SK-N-SH (cell line): ENCODE measurements at regions not wholly inside any gene's neighbourhood (a gene's known extent, or its start where the extent isn't known, plus 50 kb on each side); places are given as distances from the start of the nearest gene placed in this dataset.
A peak's percentile ranks its signal among the peaks of the same experiment; 100 is the strongest.

Experiments used
- CTCF ChIA-PET: fragments of 300-600, 350-600 bp; formaldehyde crosslinking; extraction: SDS; loops from one replicate; lab custom pipeline; 2021; lab: Yijun Ruan, JAX
- POLR2A ChIA-PET: fragments of 350-600 bp; sonication (Branson Sonifier 250); formaldehyde crosslinking; extraction: SDS; loops from one replicate; lab custom pipeline; 2020; ENCODE audit warnings: antibody characterized with exemption, inconsistent platforms; lab: Yijun Ruan, JAX
- DNase-seq: peaks from one replicate; pipeline ENCODE4 v3.0.0; 2012
- H2AFZ ChIP-seq: fragments of 200-600 bp; sonication (generic); 2 replicates; pipeline ENCODE4 v1.8.1; 2016; ENCODE audit warnings: antibody characterized with exemption, mild to moderate bottlenecking, low read depth
- H3F3A ChIP-seq: fragments of 200-600 bp; sonication (generic); replicated peaks from 2 replicates; pipeline ENCODE3; 2016; ENCODE audit warnings: antibody characterized with exemption, mild to moderate bottlenecking; ENCODE audit not compliant: insufficient read depth
- H3K27ac ChIP-seq, 2 experiments: fragments of 200-500 bp in 1 of 2; fragments of 200-600 bp in 1 of 2; sonication (Bioruptor generic) in 1 of 2; sonication (generic), shearing (Covaris generic) in 1 of 2; 2 replicates each; pipeline versions ENCODE4 v1.5.1 to v1.6.1; 2014 to 2016; ENCODE audit warnings: low read depth in 2 of 2, inconsistent platforms in 1 of 2, low read length in 1 of 2, mild to moderate bottlenecking in 1 of 2, mixed read lengths in 1 of 2
- H3K27me3 ChIP-seq: fragments of 200-600 bp; sonication (generic), shearing (Covaris generic); 2 replicates; pipeline ENCODE4 v1.6.1; 2016; ENCODE audit warnings: mixed run types; ENCODE audit not compliant: insufficient read depth
- H3K36me3 ChIP-seq, 2 experiments: fragments of 200-500 bp in 1 of 2; fragments of 200-600 bp in 1 of 2; sonication (Bioruptor generic) in 1 of 2; sonication (generic) in 1 of 2; replicated peaks in 1 of 2; 2 replicates each; pipeline versions ENCODE3 to v1.5.1; 2014 to 2016; ENCODE audit warnings: low read length in 1 of 2, mild to moderate bottlenecking in 1 of 2; ENCODE audit not compliant: insufficient read depth in 2 of 2, control insufficient read depth in 1 of 2
- H3K4me1 ChIP-seq, 2 experiments: fragments of 200-500 bp in 1 of 2; fragments of 200-600 bp in 1 of 2; sonication (Bioruptor generic) in 1 of 2; sonication (generic), shearing (Covaris generic) in 1 of 2; 2 replicates each; pipeline versions ENCODE4 v1.5.1 to v1.6.1; 2014 to 2016; ENCODE audit warnings: low read depth in 1 of 2, low read length in 1 of 2, mixed run types in 1 of 2; ENCODE audit not compliant: insufficient read depth in 2 of 2, control insufficient read depth in 1 of 2
- H3K4me2 ChIP-seq: fragments of 200-600 bp; sonication (generic), shearing (Covaris generic); 2 replicates; pipeline ENCODE4 v1.6.1; 2017; ENCODE audit warnings: mixed run types
- H3K4me3 ChIP-seq, 2 experiments: fragments of 200-500 bp in 1 of 2; fragments of 200-600 bp in 1 of 2; sonication (Bioruptor generic) in 1 of 2; sonication (generic), shearing (Covaris generic) in 1 of 2; 2 replicates each; pipeline versions ENCODE4 v1.5.1 to v1.8.1; 2014 to 2016; ENCODE audit warnings: low read depth in 2 of 2, inconsistent platforms in 1 of 2, low read length in 1 of 2, mild to moderate bottlenecking in 1 of 2, mixed read lengths in 1 of 2, moderate library complexity in 1 of 2
- H3K79me2 ChIP-seq: fragments of 200-600 bp; sonication (generic); 2 replicates; pipeline ENCODE4 v1.8.1; 2017; ENCODE audit warnings: mild to moderate bottlenecking; ENCODE audit not compliant: insufficient read depth
- H3K9ac ChIP-seq: fragments of 200-600 bp; sonication (generic); 2 replicates; pipeline ENCODE4 v1.6.1; 2017; ENCODE audit warnings: mixed run types
- H3K9me2 ChIP-seq: fragments of 200-600 bp; sonication (generic); 2 replicates; pipeline ENCODE4 v1.6.1; 2017; ENCODE audit warnings: mixed run types
- H3K9me3 ChIP-seq: fragments of 200-600 bp; sonication (generic); 2 replicates; pipeline ENCODE4 v1.6.1; 2017; ENCODE audit warnings: mixed run types, mild to moderate bottlenecking, moderate library complexity
- H4K20me1 ChIP-seq: fragments of 200-600 bp; sonication (generic); 2 replicates; pipeline ENCODE4 v1.6.1; 2017; ENCODE audit warnings: mild to moderate bottlenecking, mixed run types; ENCODE audit not compliant: insufficient read depth
- CHD2 ChIP-seq: fragments of 150-350 bp; IDR thresholded peaks from 2 replicates; pipeline ENCODE4 v1.6.1; 2018; ENCODE audit warnings: low read length; ENCODE audit not compliant: partially characterized antibody
- EP300 ChIP-seq, 2 experiments: IDR thresholded peaks; 2 replicates each; pipeline versions ENCODE4 v1.4.0 to v1.6.1; 2012; ENCODE audit warnings: borderline replicate concordance in 1 of 2, low read depth in 1 of 2, low read length in 1 of 2
- FOSL2 ChIP-seq: IDR thresholded peaks from 2 replicates; pipeline ENCODE4 v1.4.0; 2012; ENCODE audit warnings: low read depth, mild to moderate bottlenecking, moderate library complexity, borderline replicate concordance
- FOXJ3 ChIP-seq: sonication (generic); formaldehyde crosslinking; IDR thresholded peaks from 2 replicates; pipeline ENCODE4 v1.5.1; 2020; ENCODE audit warnings: mild to moderate bottlenecking, missing genetic modification reagents
- MXI1 ChIP-seq: IDR thresholded peaks from 2 replicates; pipeline ENCODE4 v1.6.1; 2012; ENCODE audit warnings: mild to moderate bottlenecking, low read depth, low read length, improper control_type of control experiment
- NFIC ChIP-seq: IDR thresholded peaks from 2 replicates; pipeline ENCODE4 v1.4.0; 2012; ENCODE audit warnings: borderline replicate concordance
- RCOR1 ChIP-seq: fragments of 150-350 bp; IDR thresholded peaks from 2 replicates; pipeline ENCODE4 v1.6.1; 2017; ENCODE audit warnings: antibody characterized with exemption, low read length
- RXRA ChIP-seq: IDR thresholded peaks from 2 replicates; pipeline ENCODE4 v1.4.0; 2012; ENCODE audit warnings: low read depth, mild to moderate bottlenecking, borderline replicate concordance
- TAF1 ChIP-seq: IDR thresholded peaks from 2 replicates; pipeline ENCODE4 v1.6.1; 2012; ENCODE audit warnings: low read depth, mild to moderate bottlenecking, low read length, moderate library complexity, borderline replicate concordance
- TCF12 ChIP-seq: IDR thresholded peaks from 2 replicates; pipeline ENCODE4 v1.4.0; 2012
- TEAD4 ChIP-seq: IDR thresholded peaks from 2 replicates; pipeline ENCODE4 v1.4.0; 2012; ENCODE audit warnings: mild to moderate bottlenecking, borderline replicate concordance; ENCODE audit not compliant: insufficient read depth
- WGBS: methylation state at CpG from one replicate; pipeline ENCODE4 v1.1.6; 2017; ENCODE audit warnings: low lambda C conversion rate; 5-methylcytosine and 5-hydroxymethylcytosine counted together
- TF ChIP-seq, protein P1 (sequence below): fragments of 200-600 bp; sonication (generic); IDR thresholded peaks from 2 replicates; pipeline ENCODE4 v1.6.1; 2017; ENCODE audit warnings: antibody characterized with exemption, mild to moderate bottlenecking, moderate library complexity

GRCh38 chr3:104763007-104763406 is 603.7 kb upstream of the ALCAM start:
- H4K20me1 ChIP-seq, result no peaks in the 10 kb centered on the region
- TF ChIP-seq, protein P1, sequence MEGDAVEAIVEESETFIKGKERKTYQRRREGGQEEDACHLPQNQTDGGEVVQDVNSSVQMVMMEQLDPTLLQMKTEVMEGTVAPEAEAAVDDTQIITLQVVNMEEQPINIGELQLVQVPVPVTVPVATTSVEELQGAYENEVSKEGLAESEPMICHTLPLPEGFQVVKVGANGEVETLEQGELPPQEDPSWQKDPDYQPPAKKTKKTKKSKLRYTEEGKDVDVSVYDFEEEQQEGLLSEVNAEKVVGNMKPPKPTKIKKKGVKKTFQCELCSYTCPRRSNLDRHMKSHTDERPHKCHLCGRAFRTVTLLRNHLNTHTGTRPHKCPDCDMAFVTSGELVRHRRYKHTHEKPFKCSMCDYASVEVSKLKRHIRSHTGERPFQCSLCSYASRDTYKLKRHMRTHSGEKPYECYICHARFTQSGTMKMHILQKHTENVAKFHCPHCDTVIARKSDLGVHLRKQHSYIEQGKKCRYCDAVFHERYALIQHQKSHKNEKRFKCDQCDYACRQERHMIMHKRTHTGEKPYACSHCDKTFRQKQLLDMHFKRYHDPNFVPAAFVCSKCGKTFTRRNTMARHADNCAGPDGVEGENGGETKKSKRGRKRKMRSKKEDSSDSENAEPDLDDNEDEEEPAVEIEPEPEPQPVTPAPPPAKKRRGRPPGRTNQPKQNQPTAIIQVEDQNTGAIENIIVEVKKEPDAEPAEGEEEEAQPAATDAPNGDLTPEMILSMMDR, result no peak
- TF ChIP-seq TAF1, result no peak
- TF ChIP-seq FOSL2, result no peak
- TF ChIP-seq CHD2, result no peak
- TF ChIP-seq TEAD4, result no peak
- TF ChIP-seq TCF12, result peak; percentile 14; the same call in 1 of the 2 replicates
- TF ChIP-seq FOXJ3 (CRISPR knock-in tag), result no peak
- peak; percentile 41; the same call in 1 of the 2 replicates for TF ChIP-seq NFIC
- TF ChIP-seq EP300 (IDR thresholded peaks at IDR 0.05; ENCODE audit: borderline replicate concordance in 1 of 2, low read depth in 1 of 2, low read length in 1 of 2), result peak in 1 of 2 experiments; percentile 13; a peak in 1 of 4 replicates
- TF ChIP-seq, all 33 proteins: peak for 3
- no peak overlapping the region for H3K4me3 ChIP-seq
- peak overlapping the region; percentile 24 for H3K4me2 ChIP-seq
- no peaks in the 10 kb centered on the region; the same call in 1 of the 2 replicates for H3K9me2 ChIP-seq
- no peak overlapping the region; the same call in 1 of the 2 replicates for H3K9ac ChIP-seq
- peak overlapping the region; percentile 58; the same call in 1 of the 2 replicates for H2AFZ ChIP-seq
- peaks cover 0 to 15% of the 10 kb centered on the region in 2 experiments; a peak in 2 of 4 replicates for H3K4me1 ChIP-seq
- H3K79me2 ChIP-seq, result no peaks in the 10 kb centered on the region
- no peaks in the 10 kb centered on the region for H3K27me3 ChIP-seq
- DNase-seq, result no peak
- H3K9me3 ChIP-seq, result no peaks in the 10 kb centered on the region
- CTCF ChIA-PET, result no interaction called here
- POLR2A ChIA-PET, result no interaction called here
- peaks cover 20% of the 10 kb centered on the region for H3F3A ChIP-seq
- H3K36me3 ChIP-seq, result no peaks in the 10 kb centered on the region
- H3K27ac ChIP-seq, result peak overlapping the region; percentile 67 to 83

DNA sequence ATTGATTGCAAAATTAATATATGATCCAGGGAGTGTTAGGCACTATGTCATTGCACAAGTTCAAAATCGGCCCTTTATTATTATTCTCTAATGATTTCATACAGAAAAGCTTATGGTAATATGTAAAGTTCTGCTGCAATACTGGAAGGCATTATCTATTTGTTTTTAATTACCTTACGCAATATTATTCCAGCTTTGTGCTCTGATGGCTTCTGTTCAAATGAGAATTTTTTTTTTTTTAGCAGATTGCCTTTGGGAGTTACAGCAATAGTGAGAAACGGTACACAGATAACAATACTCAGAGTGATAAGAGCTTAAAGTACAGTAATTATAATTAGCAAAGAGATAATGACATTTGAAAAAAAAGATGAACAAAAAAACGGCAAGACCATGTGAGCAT is 602.2 kb upstream of the ALCAM start:
- Histone ChIP-seq H3K27ac (no peak overlapping the region), H3K9me3 (no peaks in the 10 kb centered on the region), H3K9me2 (no peaks in the 10 kb centered on the region; the same call in 1 of the 2 replicates), H4K20me1 (no peaks in the 10 kb centered on the region), H2AFZ (no peak overlapping the region), H3K27me3 (no peaks in the 10 kb centered on the region)
- WGBS, result 66% methylated on average over 4 of the region's 4 CpGs
- POLR2A ChIA-PET, result no interaction called here
- CTCF ChIA-PET, result no interaction called here
- no peak for TF ChIP-seq FOXJ3 (CRISPR knock-in tag)
- TF ChIP-seq RXRA, result no peak
- no peak for TF ChIP-seq RCOR1
- TF ChIP-seq MXI1, result no peak
- TF ChIP-seq, all 33 proteins: peak for 0
- Histone ChIP-seq H3K79me2 (no peaks in the 10 kb centered on the region), H3K9ac (no peak overlapping the region), H3K36me3 (no peaks in the 10 kb centered on the region), H3K4me2 (no peak overlapping the region), H3F3A (peaks cover 20% of the 10 kb centered on the region), H3K4me3 (no peak overlapping the region), H3K4me1 (peaks cover 0 to 15% of the 10 kb centered on the region in 2 experiments; a peak in 2 of 4 replicates)
- no peak for DNase-seq
